Pancreas (tissue), 10 donors: ENCODE measurements at regions not wholly inside any gene's neighbourhood (a gene's known extent, or its start where the extent isn't known, plus 50 kb on each side); places are given as distances from the start of the nearest gene placed in this dataset.
"Not testable (repeated sequence)": the region's sequence is repeated elsewhere in the genome, so short reads cannot be mapped to it uniquely, and the experiment has no call there.

Source experiments
- ATAC-seq, 4 donors: fragments of 200-7000 bp; cut with Tn5 transposase; one replicate each; pipeline versions ENCODE4 v1.8.0 to v1.9.1; 2020; ENCODE audit warnings: mild to moderate bottlenecking in 4 of 4, moderate library complexity in 4 of 4
- DNase-seq, 6 donors: peaks; one replicate each; pipeline ENCODE4 v3.0.0-alpha.2; 2020
- FAIRE-seq: peaks from 2 replicates; lab custom pipeline; 2012; peaks lifted over from hg19 to GRCh38; lab: Jason Lieb, UNC
- H3K27ac ChIP-seq, 4 donors: fragments of 200-600 bp; sonication (generic); 1 replicate in 3 of 4; 2 replicates in 1 of 4; pipeline versions ENCODE4 v1.5.0 to v1.8.0; 2020
- H3K27me3 ChIP-seq, 4 donors: fragments of 200-600 bp; one replicate each; pipeline ENCODE4 v1.8.0; 2021
- H3K36me3 ChIP-seq, 3 donors: fragments of 200-600 bp; sonication (generic) in 1 of 3; one replicate each; pipeline versions ENCODE4 v1.5.0 to v1.8.0; 2020 to 2021
- H3K4me1 ChIP-seq, 3 donors: fragments of 200-600 bp; one replicate each; pipeline ENCODE4 v1.8.0; 2021
- H3K4me3 ChIP-seq, 4 donors: fragments of 200-600 bp; sonication (generic) in 2 of 4; one replicate each; pipeline versions ENCODE4 v1.5.0 to v1.8.0; 2020 to 2021
- H3K9me3 ChIP-seq, 4 donors: fragments of 200-600 bp; one replicate each; pipeline ENCODE4 v1.8.0; 2021
- WGBS, 2 donors: extraction: QIAGEN DNeasy Blood & Tissue Kit; methylation state at CpG; one replicate each; pipeline ENCODE4 v1.1.7; 2013; 5-methylcytosine and 5-hydroxymethylcytosine counted together
- intact Hi-C, 3 donors: fragments of 100-400 bp; cut with DNase I; formaldehyde crosslinking; loops; one replicate each; pipeline versions ENCODE4 v1.11.1 to v1.14.2; 2022
- TF ChIP-seq, protein P1 (sequence below), 4 donors: fragments of 200-600 bp; sonication (generic) in 3 of 4; IDR thresholded peaks; one replicate each; pipeline versions ENCODE4 v1.5.0 to v1.8.0; 2021; ENCODE audit warnings: antibody characterized with exemption in 4 of 4
- donor health status: healthy with polysubstance abuse.
- donor health status: DM: no; HTN: no; CAD: no; lungs with moderate emphysema.
- donor health status: DM: no; HTN: no; CAD: no.
- donor health status: control.
- donor health status: control.
- donor health status: Bipolar disorder and iron deficiency.
- donor health status: DM: yes; HTN: yes; CAD: no.
- donor health status: DM: no; HTN: no; CAD: no.
- donor health status: DM: no; HTN: no; CAD: no.
- donor health status: DM: yes; HTN: yes; CAD: no.

GRCh38 chr3:75429561-75430220 is 234.4 kb upstream of the FRG2C start:
- not testable (repeated sequence) for H3K36me3 ChIP-seq, H3K4me1 ChIP-seq, H3K27ac ChIP-seq, FAIRE-seq, H3K9me3 ChIP-seq, H3K4me3 ChIP-seq, H3K27me3 ChIP-seq
- peak; percentile 64 to 86 (median 78) for DNase-seq
- WGBS, 2 donors = 42 to 57% methylated on average over 9 of the region's 9 CpGs
- TF ChIP-seq, protein P1, sequence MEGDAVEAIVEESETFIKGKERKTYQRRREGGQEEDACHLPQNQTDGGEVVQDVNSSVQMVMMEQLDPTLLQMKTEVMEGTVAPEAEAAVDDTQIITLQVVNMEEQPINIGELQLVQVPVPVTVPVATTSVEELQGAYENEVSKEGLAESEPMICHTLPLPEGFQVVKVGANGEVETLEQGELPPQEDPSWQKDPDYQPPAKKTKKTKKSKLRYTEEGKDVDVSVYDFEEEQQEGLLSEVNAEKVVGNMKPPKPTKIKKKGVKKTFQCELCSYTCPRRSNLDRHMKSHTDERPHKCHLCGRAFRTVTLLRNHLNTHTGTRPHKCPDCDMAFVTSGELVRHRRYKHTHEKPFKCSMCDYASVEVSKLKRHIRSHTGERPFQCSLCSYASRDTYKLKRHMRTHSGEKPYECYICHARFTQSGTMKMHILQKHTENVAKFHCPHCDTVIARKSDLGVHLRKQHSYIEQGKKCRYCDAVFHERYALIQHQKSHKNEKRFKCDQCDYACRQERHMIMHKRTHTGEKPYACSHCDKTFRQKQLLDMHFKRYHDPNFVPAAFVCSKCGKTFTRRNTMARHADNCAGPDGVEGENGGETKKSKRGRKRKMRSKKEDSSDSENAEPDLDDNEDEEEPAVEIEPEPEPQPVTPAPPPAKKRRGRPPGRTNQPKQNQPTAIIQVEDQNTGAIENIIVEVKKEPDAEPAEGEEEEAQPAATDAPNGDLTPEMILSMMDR (IDR thresholded peaks at IDR 0.05) = peak; percentile 49 to 78 (median 74)
- ATAC-seq = peak in 1 of 4 donors; percentile 64
- intact Hi-C loops = loop anchor here in 1 of 3 donors (10.0 kb wide), 1 partner anchor 135 kb away; no protein-coding TSS in a partner anchor

DNA sequence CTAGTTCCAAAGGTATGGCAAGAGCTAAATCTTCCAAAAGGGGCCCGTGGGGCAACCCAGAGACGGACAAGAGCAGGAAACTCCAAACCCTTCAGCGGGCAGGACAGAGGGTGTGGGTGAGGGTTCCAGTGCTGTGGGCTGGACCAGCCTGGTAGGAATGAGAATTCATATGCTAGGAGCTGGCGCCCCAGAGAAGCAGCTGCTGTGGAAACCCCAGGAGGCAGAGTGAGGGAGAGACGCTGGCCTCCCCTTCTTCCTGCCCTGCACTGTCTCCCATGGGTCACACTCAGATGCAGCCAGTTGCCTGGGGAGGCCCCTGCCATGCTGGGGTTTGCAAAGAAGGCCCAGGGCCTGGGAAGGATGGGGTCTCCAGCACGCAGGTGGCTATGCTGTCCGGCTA is 233.7 kb upstream of the FRG2C start:
- H3K36me3 ChIP-seq, H3K27ac ChIP-seq, H3K4me3 ChIP-seq, DNase-seq, ATAC-seq, H3K4me1 ChIP-seq, H3K27me3 ChIP-seq, H3K9me3 ChIP-seq, FAIRE-seq, intact Hi-C loops: not testable (repeated sequence)
- WGBS, 2 donors = 82 to 89% methylated on average over 7 of the region's 7 CpGs

DNA sequence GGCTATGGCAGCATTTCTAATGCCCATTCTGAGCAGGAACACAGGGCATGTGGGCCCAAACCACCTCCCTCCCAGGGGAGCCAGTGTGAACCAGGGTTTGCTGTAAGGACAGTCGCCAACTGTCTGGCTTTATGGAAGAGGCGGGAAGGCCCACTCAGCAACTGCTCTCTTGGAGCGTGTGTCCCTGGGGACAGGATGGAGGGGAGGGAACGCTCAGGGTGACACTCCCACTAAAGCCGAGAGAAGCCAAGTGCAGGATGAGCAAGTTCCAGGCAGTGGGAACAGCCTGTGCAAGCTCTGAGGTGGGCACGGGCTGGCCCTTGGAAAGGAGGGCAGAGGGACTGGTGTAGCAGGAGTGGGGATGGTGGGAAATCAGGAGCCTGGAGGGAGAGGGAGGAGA is 233.0 kb upstream of the FRG2C start:
- H3K9me3 ChIP-seq, H3K36me3 ChIP-seq, intact Hi-C loops, ATAC-seq, H3K27ac ChIP-seq, H3K4me3 ChIP-seq, H3K27me3 ChIP-seq, FAIRE-seq, DNase-seq, H3K4me1 ChIP-seq: not testable (repeated sequence)
- WGBS, 2 donors = 77 to 82% methylated on average over 6 of the region's 6 CpGs

DNA sequence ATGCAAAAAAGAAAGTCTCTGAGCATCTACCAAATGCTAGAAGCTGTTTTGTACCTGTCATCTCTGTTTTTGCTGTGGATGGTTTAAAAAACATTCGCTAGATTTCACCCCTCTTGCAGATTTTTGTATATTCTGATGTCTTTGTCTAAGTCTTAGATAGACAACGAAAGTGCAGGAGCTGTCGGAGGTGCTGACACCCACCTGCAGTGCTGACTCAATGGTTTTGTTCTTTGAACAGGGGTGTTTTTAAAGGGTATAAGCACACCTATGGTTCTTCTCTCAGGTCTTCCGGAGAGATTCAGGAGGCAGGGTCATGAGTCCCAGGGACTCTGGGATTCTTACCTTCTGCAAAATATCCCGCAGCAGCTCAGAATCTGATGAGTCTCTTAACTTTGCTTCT is 231.7 kb upstream of the FRG2C start:
- 86 to 92% methylated on average over 5 of the region's 5 CpGs for WGBS, 2 donors
- FAIRE-seq, H3K36me3 ChIP-seq, ATAC-seq, H3K4me1 ChIP-seq, DNase-seq, H3K4me3 ChIP-seq, H3K9me3 ChIP-seq, H3K27me3 ChIP-seq, intact Hi-C loops, H3K27ac ChIP-seq: not testable (repeated sequence)

- intact Hi-C loops, FAIRE-seq, H3K9me3 ChIP-seq, H3K4me3 ChIP-seq, H3K27ac ChIP-seq, H3K27me3 ChIP-seq, H3K36me3 ChIP-seq, ATAC-seq, H3K4me1 ChIP-seq: not testable (repeated sequence)
- DNase-seq = peak in 3 of 6 donors; percentile 23 to 69 (median 41)
- WGBS, 2 donors = 55 to 57% methylated on average over 8 of the region's 8 CpGs
Observed at GRCh38 chr3:75432885-75433284, 231.2 kb upstream of the FRG2C start.

- DNase-seq, H3K4me1 ChIP-seq, H3K4me3 ChIP-seq, FAIRE-seq, ATAC-seq, H3K27ac ChIP-seq, H3K36me3 ChIP-seq, H3K9me3 ChIP-seq, intact Hi-C loops, H3K27me3 ChIP-seq: not testable (repeated sequence)
- WGBS, 2 donors = 86 to 95% methylated on average over 3 of the region's 3 CpGs
Observed at GRCh38 chr3:75433295-75433694, 230.8 kb upstream of the FRG2C start.

DNA sequence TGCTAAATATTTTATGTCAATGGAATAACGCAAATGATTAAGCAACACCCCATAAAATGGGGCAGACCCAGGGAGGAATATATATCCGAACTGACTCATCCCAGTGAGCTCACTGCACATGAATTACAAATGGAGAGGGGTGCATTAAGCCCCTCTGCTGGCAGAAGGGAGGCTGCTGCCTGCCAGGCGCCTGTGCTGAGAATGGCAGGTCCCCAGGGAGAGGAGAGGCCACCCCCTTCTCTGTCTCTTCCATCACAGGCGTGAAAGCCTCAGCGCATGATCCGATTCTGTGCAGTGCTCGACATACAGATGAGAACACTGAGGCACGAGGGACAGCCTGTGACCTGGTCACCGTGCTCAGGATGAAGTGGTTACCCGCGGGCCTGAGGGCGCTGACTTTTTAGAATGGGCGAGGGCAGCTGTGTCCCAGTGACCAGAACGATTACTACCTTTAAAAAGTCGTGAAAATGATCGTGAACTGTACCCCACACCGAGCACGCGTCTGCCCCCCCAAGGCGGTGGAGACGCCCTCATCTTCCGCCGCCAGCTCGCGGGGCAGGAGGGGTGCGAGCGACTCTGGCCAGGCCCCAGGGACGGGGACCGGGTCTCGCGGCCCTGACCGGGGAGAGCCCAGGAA is 229.7 kb upstream of the FRG2C start:
- Histone ChIP-seq H3K27ac (peak overlapping the region in 3 of 4 donors; percentile 53 to 68 (median 59)), H3K4me3 (peak overlapping the region; percentile 30 to 84 (median 70))
- DNase-seq, FAIRE-seq, ATAC-seq, H3K4me1 ChIP-seq, intact Hi-C loops, H3K36me3 ChIP-seq, H3K27me3 ChIP-seq, H3K9me3 ChIP-seq: not testable (repeated sequence)
- 2 to 3% methylated on average over 32 of the region's 32 CpGs for WGBS, 2 donors

DNA sequence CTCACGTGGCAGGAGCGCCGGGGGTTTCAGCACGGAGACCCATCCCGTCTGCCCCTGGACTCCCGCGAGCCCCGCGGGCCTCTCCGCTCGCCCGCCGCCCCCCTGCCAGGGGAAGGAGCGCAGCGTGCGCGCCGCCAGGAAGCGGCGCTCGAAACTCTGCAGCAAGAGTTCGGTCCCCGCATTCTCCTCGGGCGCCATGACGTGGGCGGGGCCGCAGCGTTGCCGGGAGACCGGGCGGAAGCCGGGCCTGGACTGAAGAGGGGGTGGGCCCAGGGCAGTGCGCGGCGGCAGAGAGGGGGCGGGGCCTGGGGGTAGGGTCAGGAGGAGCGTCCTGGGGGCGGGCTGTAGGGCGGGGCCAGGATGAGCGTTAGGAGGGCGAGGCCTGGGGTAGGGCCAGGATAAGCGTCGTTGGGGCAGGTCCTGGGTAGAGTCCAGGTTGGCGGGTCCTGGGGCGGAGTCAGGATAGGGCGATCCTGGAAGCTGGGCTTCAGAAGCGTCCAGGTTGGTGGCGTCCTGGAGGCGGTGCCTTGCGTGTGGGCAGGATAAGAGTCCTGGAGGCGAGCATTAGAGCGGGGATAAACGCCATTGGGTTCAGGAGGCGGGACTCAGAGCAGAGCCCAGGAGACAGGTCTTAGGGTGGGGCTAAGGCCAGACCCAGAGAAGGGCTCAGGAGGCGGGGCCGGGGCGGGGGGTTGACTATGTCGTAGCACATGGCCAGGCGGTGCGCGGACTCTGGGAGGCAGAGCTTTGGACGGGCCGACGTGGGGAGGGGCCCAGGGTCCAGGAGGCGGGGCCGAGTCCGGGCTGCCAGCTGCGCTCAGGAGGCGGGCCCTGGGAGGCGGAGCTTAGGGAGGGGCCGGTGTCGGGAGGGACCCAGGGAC is 229.0 kb upstream of the FRG2C start:
- H3K36me3 ChIP-seq, H3K9me3 ChIP-seq, intact Hi-C loops, H3K27me3 ChIP-seq, H3K4me1 ChIP-seq: not testable (repeated sequence)
- peak; percentile 97 to 100 (median 99) for DNase-seq
- peak overlapping the region; percentile 16 to 86 (median 68) for H3K27ac ChIP-seq
- peak overlapping the region; percentile 30 to 84 (median 70) for H3K4me3 ChIP-seq
- peak; percentile 100 for ATAC-seq
- FAIRE-seq = peak; percentile 71
- 1% methylated on average over 63 to 73 of the region's 73 CpGs for WGBS, 2 donors

DNA sequence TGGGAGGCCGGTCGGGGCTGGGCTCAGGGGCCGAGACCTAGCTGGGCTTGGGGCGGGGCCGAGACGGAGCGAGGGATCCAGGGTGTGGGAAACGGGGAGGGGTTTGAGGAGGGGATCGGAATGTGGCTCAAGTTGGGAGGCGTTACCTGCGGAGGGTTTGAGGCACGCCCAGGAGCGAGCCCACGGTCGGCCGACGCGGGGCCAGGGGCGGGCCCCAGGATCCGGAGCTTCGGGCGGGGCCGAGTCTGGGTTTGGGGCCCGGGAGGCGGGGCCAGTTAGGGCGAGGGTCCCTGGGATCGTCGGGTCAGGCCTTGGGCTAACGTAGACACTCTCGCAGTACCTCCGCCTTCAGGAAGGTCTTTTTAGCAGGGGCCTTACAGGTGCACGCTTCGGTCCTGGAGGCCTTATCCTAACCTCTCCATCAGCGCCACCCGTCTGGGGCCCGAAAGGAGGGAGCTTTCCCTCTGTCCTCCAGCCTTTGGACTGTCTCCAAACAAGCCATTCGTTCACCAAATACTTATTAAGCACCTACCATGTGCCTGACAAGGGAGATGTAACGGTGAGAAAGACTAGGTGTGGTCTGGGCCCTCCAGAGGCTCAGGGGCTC is 228.2 kb upstream of the FRG2C start:
- H3K9me3 ChIP-seq, H3K4me1 ChIP-seq, FAIRE-seq, DNase-seq, H3K27me3 ChIP-seq, intact Hi-C loops, H3K36me3 ChIP-seq, ATAC-seq: not testable (repeated sequence)
- Histone ChIP-seq H3K4me3 (peak overlapping the region; percentile 26 to 84 (median 58)), H3K27ac (peak overlapping the region; percentile 16 to 86 (median 68))
- WGBS, 2 donors = 1 to 2% methylated on average over 31 to 38 of the region's 38 CpGs

DNA sequence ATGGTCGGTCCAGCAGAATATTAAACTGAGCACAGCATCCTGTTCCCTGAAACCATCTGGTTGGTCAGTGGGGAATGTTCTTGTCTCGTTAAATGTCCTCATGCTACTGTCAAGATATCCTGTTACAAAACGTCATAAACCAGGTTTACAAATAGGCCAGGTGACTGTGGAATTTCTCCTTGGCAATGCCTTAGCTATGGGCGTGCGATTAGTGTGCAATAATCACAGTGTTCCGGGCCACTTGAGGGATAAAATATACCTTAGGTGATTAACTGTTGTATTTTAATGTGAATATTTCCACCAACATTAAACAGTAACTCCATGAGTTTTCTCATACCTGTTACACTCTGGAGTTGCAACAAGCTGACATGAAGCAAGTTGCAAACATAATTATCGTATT is 223.1 kb upstream of the FRG2C start:
- H3K27ac ChIP-seq, FAIRE-seq, DNase-seq, H3K9me3 ChIP-seq, H3K4me3 ChIP-seq, ATAC-seq, intact Hi-C loops, H3K27me3 ChIP-seq, H3K4me1 ChIP-seq, H3K36me3 ChIP-seq: not testable (repeated sequence)
- 79 to 83% methylated on average over 7 of the region's 7 CpGs for WGBS, 2 donors
